Fibroblast of villous mesenchyme (primary cell): ENCODE measurements at regions not wholly inside any gene's neighbourhood (a gene's known extent, or its start where the extent isn't known, plus 50 kb on each side); places are given as distances from the start of the nearest gene placed in this dataset.

Experiments
- DNase-seq: peaks from one replicate; pipeline ENCODE4 v3.0.0-alpha.2; 2010; ENCODE audit warnings: low read depth
- H3K4me3 ChIP-seq: 2 replicates; pipeline ENCODE4 v1.5.1; 2011; ENCODE audit warnings: low read depth, mild to moderate bottlenecking, low read length
- CTCF ChIP-seq: IDR thresholded peaks from 2 replicates; pipeline ENCODE4 v1.5.1; 2012; ENCODE audit warnings: low read depth, mild to moderate bottlenecking, low read length; ENCODE audit not compliant: insufficient read depth

- DNase-seq, result no peak
- no peak overlapping the region for H3K4me3 ChIP-seq
- TF ChIP-seq CTCF, result no peak
These were observed 288.2 kb downstream of the GLRX3 start for GRCh38 chr10:130424418-130424817.

- no peak for TF ChIP-seq CTCF
- H3K4me3 ChIP-seq, result no peak overlapping the region
These were observed 289.0 kb downstream of the GLRX3 start for GRCh38 chr10:130425169-130425568.

GRCh38 chr10:130425881-130426435, 289.8 kb downstream of the GLRX3 start:
- TF ChIP-seq CTCF, result no peak
- no peak overlapping the region for H3K4me3 ChIP-seq
- no peak for DNase-seq

More at GRCh38 chr10:130425169-130425568, 289.0 kb downstream of the GLRX3 start:
- no peak for DNase-seq

- TF ChIP-seq CTCF, result no peak
- H3K4me3 ChIP-seq, result no peak overlapping the region
- DNase-seq, result no peak
These were observed 291.1 kb downstream of the GLRX3 start for GRCh38 chr10:130427216-130427722.

GRCh38 chr10:130428936-130429335, 292.7 kb downstream of the GLRX3 start:
- H3K4me3 ChIP-seq, result no peak overlapping the region
- no peak for DNase-seq
- TF ChIP-seq CTCF, result no peak

GRCh38 chr10:130429809-130430208, 293.6 kb downstream of the GLRX3 start:
- H3K4me3 ChIP-seq, result no peak overlapping the region
- DNase-seq, result no peak
- no peak for TF ChIP-seq CTCF

- no peak overlapping the region for H3K4me3 ChIP-seq
- no peak for TF ChIP-seq CTCF
These were observed 294.1 kb downstream of the GLRX3 start for GRCh38 chr10:130430291-130430690.

More at GRCh38 chr10:130430291-130430690, 294.1 kb downstream of the GLRX3 start:
- DNase-seq, result no peak
